Loucy (cell line): ENCODE measurements at regions not wholly inside any gene's neighbourhood (a gene's known extent, or its start where the extent isn't known, plus 50 kb on each side); places are given as distances from the start of the nearest gene placed in this dataset.

ENCODE experiments used
- H2AFZ ChIP-seq: fragments of 200-600 bp; sonication (generic); 2 replicates; pipeline ENCODE4 v1.6.0; 2016; ENCODE audit warnings: antibody characterized with exemption, mild to moderate bottlenecking, low read length, moderate library complexity
- H3F3A ChIP-seq: fragments of 200-600 bp; 2 replicates; pipeline ENCODE4 v1.6.0; 2016; ENCODE audit warnings: antibody characterized with exemption, low read depth, mild to moderate bottlenecking
- H3K27me3 ChIP-seq: fragments of 200-600 bp; sonication (generic); 2 replicates; pipeline ENCODE4 v1.6.1; 2014; ENCODE audit warnings: low read length, mild to moderate bottlenecking; ENCODE audit not compliant: insufficient read depth, poor library complexity, severe bottlenecking
- H3K36me3 ChIP-seq: fragments of 200-600 bp; sonication (generic); 2 replicates; pipeline ENCODE4 v1.6.1; 2016; ENCODE audit warnings: low read length; ENCODE audit not compliant: insufficient read depth
- H3K4me1 ChIP-seq: fragments of 200-600 bp; sonication (generic); 2 replicates; pipeline ENCODE4 v1.5.1; 2014; ENCODE audit warnings: low read length, mild to moderate bottlenecking; ENCODE audit not compliant: insufficient read depth, poor library complexity, severe bottlenecking
- H3K4me2 ChIP-seq: fragments of 200-600 bp; sonication (generic); 2 replicates; pipeline ENCODE4 v1.6.0; 2014; ENCODE audit warnings: antibody characterized with exemption, low read length, low read depth, mild to moderate bottlenecking; ENCODE audit not compliant: poor library complexity, severe bottlenecking
- H3K4me3 ChIP-seq: fragments of 200-600 bp; sonication (generic); 2 replicates; pipeline ENCODE4 v1.5.1; 2014; ENCODE audit warnings: low read length, mild to moderate bottlenecking, mixed read lengths; ENCODE audit not compliant: poor library complexity, severe bottlenecking
- H3K79me2 ChIP-seq: fragments of 200-600 bp; sonication (generic); 2 replicates; pipeline ENCODE4 v1.6.1; 2014; ENCODE audit warnings: low read length; ENCODE audit not compliant: insufficient read depth
- H3K9ac ChIP-seq: fragments of 200-600 bp; sonication (generic); 2 replicates; pipeline ENCODE4 v1.6.0; 2014; ENCODE audit warnings: mild to moderate bottlenecking, low read depth, low read length, moderate library complexity; ENCODE audit not compliant: poor library complexity, severe bottlenecking
- H3K9me2 ChIP-seq: fragments of 200-600 bp; sonication (generic); replicated peaks from 2 replicates; pipeline ENCODE4 v1.6.1; 2016; ENCODE audit warnings: low read depth, low read length, mixed read lengths
- H3K9me3 ChIP-seq: fragments of 200-600 bp; sonication (generic); 2 replicates; pipeline ENCODE4 v1.6.1; 2014; ENCODE audit warnings: mild to moderate bottlenecking, antibody characterized with exemption, low read length, low read depth; ENCODE audit not compliant: insufficient read depth
- H4K20me1 ChIP-seq: fragments of 200-600 bp; sonication (generic); 2 replicates; pipeline ENCODE4 v1.6.0; 2014; ENCODE audit warnings: antibody characterized with exemption, low read length, mild to moderate bottlenecking; ENCODE audit not compliant: insufficient read depth, poor library complexity, severe bottlenecking
- EZH2phosphoT487 ChIP-seq: fragments of 200-600 bp; IDR thresholded peaks from 2 replicates; pipeline ENCODE4 v1.6.1; 2018; ENCODE audit warnings: antibody characterized with exemption, mild to moderate bottlenecking, moderate library complexity, borderline replicate concordance
- TF ChIP-seq, protein P1 (sequence below): fragments of 200-600 bp; sonication (generic); conservative IDR thresholded peaks from 2 replicates; pipeline ENCODE4 v1.5.1; 2014; ENCODE audit warnings: mild to moderate bottlenecking, antibody characterized with exemption, low read length

DNA sequence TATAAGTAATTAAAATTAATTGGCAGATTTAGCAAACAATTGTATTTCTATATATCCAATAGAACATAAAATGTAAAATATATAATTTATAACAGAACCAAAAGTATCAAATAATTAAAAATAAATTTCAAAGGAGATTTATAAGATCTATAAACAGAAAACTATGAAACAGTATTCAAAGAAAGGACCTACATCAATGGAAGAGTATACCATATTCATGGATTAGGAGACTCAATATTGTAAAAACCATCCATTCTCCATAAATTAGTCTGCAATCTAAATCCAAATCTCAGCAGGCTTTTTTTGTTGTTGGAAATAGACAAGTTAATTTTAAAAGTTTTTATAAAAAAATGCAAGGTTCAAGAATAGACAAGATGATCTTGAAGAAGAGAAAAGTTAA is 149.0 kb upstream of the RUNX3 start:
- Histone ChIP-seq H3K9me3 (peaks cover 3% of the 10 kb centered on the region; the same call in 1 of the 2 replicates), H3K9me2 (no peaks in the 10 kb centered on the region), H3K4me2 (no peak overlapping the region), H3F3A (no peaks in the 10 kb centered on the region), H3K36me3 (no peaks in the 10 kb centered on the region), H3K9ac (no peak overlapping the region), H3K4me1 (peaks cover 3% of the 10 kb centered on the region), H3K27me3 (no peaks in the 10 kb centered on the region), H3K79me2 (no peaks in the 10 kb centered on the region), H4K20me1 (no peaks in the 10 kb centered on the region), H2AFZ (no peak overlapping the region), H3K4me3 (no peak overlapping the region)
- TF ChIP-seq, protein P1, sequence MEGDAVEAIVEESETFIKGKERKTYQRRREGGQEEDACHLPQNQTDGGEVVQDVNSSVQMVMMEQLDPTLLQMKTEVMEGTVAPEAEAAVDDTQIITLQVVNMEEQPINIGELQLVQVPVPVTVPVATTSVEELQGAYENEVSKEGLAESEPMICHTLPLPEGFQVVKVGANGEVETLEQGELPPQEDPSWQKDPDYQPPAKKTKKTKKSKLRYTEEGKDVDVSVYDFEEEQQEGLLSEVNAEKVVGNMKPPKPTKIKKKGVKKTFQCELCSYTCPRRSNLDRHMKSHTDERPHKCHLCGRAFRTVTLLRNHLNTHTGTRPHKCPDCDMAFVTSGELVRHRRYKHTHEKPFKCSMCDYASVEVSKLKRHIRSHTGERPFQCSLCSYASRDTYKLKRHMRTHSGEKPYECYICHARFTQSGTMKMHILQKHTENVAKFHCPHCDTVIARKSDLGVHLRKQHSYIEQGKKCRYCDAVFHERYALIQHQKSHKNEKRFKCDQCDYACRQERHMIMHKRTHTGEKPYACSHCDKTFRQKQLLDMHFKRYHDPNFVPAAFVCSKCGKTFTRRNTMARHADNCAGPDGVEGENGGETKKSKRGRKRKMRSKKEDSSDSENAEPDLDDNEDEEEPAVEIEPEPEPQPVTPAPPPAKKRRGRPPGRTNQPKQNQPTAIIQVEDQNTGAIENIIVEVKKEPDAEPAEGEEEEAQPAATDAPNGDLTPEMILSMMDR = no peak
- TF ChIP-seq EZH2phosphoT487 = no peak

DNA sequence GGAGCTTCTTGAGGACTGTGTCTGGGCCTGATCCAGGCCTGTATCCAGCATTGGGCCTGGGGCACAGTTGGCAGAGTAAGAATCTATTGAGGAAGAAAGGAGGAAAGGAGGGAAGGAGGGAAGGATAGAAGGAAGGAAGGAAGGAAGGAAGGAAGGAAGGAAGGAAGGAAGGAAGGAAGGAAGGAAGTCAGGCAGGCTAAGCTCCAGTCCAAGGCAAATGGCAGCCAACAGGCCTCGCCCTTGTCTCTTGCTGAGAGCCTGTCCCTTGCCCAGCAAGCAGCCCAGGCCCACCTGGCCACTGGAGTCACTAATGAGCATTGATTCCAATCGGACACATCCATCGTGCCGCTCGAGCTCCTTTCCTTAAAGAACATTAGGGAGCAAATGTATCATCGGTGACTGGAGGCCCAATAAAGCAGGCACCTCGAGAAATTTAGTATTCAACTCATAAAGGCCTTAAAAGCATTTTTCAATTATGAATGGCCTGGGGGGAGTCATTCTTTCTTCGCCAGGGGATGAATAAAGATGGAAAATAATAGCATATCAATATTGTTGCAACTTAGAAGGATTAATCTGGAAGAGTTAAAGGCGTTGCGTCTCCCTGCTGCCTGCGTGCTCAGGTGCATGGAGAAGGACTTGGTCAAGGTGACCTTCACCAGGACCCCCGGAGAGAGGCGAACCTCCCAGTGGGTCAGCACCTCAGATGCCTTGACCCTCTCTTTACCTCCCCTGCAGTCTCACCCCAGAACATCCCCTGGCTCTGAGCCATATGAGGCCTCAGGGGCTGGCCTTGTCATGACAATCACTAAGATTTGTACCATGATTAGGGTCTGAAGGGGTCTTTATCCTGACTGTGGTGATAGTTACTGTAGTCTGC is 144.5 kb upstream of the RUNX3 start:
- Histone ChIP-seq H3K36me3 (no peaks in the 10 kb centered on the region), H3K4me1 (no peaks in the 10 kb centered on the region), H3K4me3 (no peak overlapping the region), H3K79me2 (no peaks in the 10 kb centered on the region), H2AFZ (no peak overlapping the region), H3F3A (no peaks in the 10 kb centered on the region), H3K9me3 (peaks cover 3% of the 10 kb centered on the region; the same call in 1 of the 2 replicates), H3K27me3 (no peaks in the 10 kb centered on the region), H3K4me2 (no peak overlapping the region), H3K9ac (no peak overlapping the region), H3K9me2 (no peaks in the 10 kb centered on the region), H4K20me1 (no peaks in the 10 kb centered on the region)
- TF ChIP-seq, protein P1 = no peak
- no peak for TF ChIP-seq EZH2phosphoT487

DNA sequence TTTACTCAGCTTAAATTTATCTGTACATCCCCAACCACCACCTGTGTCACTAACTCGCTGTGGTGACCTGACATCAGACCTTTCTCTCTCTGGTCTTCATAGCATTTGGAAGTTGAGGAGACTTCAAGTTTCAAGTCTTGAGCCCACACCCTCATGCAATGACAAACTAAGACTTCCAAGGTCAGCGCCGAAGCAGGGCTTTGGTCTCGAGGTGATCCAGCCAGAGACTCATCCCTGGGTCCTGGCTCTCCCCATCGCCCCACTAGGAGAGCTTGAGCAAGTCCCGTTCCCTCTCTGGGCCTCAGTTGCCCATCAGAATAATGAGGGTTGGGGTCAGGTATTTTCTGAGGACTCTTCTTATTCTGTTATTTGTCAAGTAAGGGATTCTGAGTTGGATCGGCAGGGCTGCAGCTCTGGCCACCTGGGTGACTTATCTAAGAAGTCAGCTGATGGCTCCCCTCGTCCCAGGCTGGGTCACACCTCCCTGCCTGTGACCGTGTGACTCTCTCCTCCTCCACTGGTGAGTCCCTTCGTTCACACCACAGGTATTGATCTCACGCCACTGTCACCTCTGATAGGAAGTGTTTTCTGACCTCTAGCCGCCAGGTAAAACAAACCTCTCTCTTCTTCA is 143.7 kb upstream of the RUNX3 start:
- TF ChIP-seq, protein P1 = no peak
- TF ChIP-seq EZH2phosphoT487 = no peak
- no peaks in the 10 kb centered on the region for H4K20me1 ChIP-seq
- no peaks in the 10 kb centered on the region for H3F3A ChIP-seq
- no peak overlapping the region for H3K4me2 ChIP-seq
- no peaks in the 10 kb centered on the region for H3K27me3 ChIP-seq
- H3K79me2 ChIP-seq = no peaks in the 10 kb centered on the region
- H3K9me3 ChIP-seq = peaks cover 3% of the 10 kb centered on the region; the same call in 1 of the 2 replicates
- no peaks in the 10 kb centered on the region for H3K36me3 ChIP-seq
- no peaks in the 10 kb centered on the region for H3K4me1 ChIP-seq
- no peaks in the 10 kb centered on the region for H3K9me2 ChIP-seq
- H3K4me3 ChIP-seq = no peak overlapping the region
- no peak overlapping the region for H2AFZ ChIP-seq
- H3K9ac ChIP-seq = no peak overlapping the region
